GM13977 (cell line): ENCODE measurements at regions not wholly inside any gene's neighbourhood (a gene's known extent, or its start where the extent isn't known, plus 50 kb on each side); places are given as distances from the start of the nearest gene placed in this dataset.

Experiments used
- DNase-seq: peaks from one replicate; pipeline ENCODE4 v3.0.0; 2012; ENCODE audit warnings: low spot score
- in situ Hi-C: fragments of 300-500 bp; cut with MboI; formaldehyde crosslinking; loops from one replicate; pipeline ENCODE4 v1.12.0; 2022; ENCODE audit warnings: low sequenced_read_pairs, low pct_unique_long_range_greater_than_20kb, mixed read lengths, inconsistent platforms; ENCODE audit not compliant: unreplicated experiment
- TF ChIP-seq, protein P1 (sequence below): IDR thresholded peaks from 2 replicates; pipeline ENCODE4 v1.5.1; 2012; ENCODE audit warnings: mild to moderate bottlenecking, control low read depth; ENCODE audit not compliant: insufficient read depth; ENCODE audit errors: extremely low read depth, missing control alignments

DNA sequence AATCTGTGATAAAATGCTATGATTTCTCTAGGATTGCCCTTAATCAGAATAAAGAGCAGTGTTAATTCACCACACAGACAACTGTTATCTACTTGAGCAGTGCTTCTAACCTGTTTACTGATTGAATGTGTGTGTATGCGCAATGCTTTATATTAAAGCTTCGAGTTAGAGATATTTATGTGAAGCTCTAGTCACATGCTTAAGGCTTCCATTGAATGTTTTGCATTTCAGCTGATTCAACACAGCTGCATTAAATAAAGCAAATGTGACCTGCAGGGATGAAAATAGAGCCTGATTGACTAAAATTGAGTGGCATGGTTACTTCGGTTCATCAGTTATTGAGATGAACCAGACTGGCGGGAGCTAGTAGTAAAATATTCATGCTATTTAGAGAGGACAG lies 395.3 kb downstream of the JRKL start:
- no peak for DNase-seq
- TF ChIP-seq, protein P1, sequence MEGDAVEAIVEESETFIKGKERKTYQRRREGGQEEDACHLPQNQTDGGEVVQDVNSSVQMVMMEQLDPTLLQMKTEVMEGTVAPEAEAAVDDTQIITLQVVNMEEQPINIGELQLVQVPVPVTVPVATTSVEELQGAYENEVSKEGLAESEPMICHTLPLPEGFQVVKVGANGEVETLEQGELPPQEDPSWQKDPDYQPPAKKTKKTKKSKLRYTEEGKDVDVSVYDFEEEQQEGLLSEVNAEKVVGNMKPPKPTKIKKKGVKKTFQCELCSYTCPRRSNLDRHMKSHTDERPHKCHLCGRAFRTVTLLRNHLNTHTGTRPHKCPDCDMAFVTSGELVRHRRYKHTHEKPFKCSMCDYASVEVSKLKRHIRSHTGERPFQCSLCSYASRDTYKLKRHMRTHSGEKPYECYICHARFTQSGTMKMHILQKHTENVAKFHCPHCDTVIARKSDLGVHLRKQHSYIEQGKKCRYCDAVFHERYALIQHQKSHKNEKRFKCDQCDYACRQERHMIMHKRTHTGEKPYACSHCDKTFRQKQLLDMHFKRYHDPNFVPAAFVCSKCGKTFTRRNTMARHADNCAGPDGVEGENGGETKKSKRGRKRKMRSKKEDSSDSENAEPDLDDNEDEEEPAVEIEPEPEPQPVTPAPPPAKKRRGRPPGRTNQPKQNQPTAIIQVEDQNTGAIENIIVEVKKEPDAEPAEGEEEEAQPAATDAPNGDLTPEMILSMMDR = no peak
- in situ Hi-C loops = no loop called here

DNA sequence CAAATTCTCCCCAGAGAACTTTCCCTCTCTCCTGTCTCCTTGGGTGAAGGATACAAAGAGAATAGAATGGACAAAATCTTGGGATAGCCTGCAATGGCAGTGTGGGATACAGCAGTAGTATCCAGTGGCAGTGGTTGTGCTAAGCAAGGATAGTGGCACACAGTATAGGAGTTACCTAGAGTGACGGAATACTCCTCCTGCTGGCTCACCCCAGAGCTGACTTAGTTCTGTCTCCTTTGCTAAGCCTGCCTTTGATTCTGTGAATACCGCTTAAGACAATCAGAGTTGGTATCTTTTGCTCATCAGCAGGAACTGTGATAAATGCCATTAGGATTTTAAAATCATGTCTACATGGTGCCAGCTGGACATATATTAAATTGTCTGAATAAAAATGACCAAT lies 404.3 kb downstream of the JRKL start:
- no peak for DNase-seq
- TF ChIP-seq, protein P1 = no peak
- in situ Hi-C loops = no loop called here

- TF ChIP-seq, protein P1 = no peak
- in situ Hi-C loops = no loop called here
- no peak for DNase-seq
Observed at GRCh38 chr11:96798445-96798844, 408.6 kb downstream of the JRKL start.

DNA sequence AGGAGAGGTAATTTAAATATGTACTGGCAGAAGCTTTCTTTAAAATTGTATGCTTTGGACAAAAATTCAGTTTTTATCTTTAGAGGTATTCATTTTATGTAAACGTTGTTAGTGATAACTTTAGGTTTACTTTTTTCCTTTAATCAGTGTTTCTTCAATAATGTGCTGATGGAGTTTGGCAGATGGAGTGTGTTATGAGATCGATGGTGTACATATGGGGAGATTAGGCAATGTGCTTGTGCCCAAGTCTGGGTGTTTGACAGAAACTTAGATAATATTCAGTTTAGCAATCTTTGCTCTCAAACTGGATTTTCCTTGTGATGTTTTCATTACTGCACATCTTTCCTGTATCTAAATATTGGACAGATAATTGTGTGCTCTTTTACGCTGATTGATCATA lies 425.4 kb downstream of the JRKL start:
- DNase-seq = no peak
- in situ Hi-C loops = no loop called here
- TF ChIP-seq, protein P1 = no peak

GRCh38 chr11:96817482-96818399 lies 427.9 kb downstream of the JRKL start:
- no peak for DNase-seq
- TF ChIP-seq, protein P1 = no peak
- in situ Hi-C loops = no loop called here

- in situ Hi-C loops = no loop called here
- no peak for DNase-seq
- TF ChIP-seq, protein P1 = no peak
Observed at GRCh38 chr11:96827164-96827563, 437.4 kb downstream of the JRKL start.
